ENCODE measurements at regions not wholly inside any gene's neighbourhood (a gene's known extent, or its start where the extent isn't known, plus 50 kb on each side); places are given as distances from the start of the nearest gene placed in this dataset.

GRCh38 chr7:106791526-106791925 lies 73.6 kb upstream of the PIK3CG start:
- TF ChIP-seq POLR2A (IDR thresholded peaks at IDR 0.05; ENCODE audit: low read depth, low read length) (no peak), POLR2AphosphoS5 (IDR thresholded peaks at IDR 0.05; ENCODE audit: low read depth, low read length) (no peak), TAF1 (IDR thresholded peaks at IDR 0.05; ENCODE audit: borderline replicate concordance, low read depth, low read length) (no peak)
